Astrocyte (in vitro differentiated cells and primary cell): ENCODE measurements at regions not wholly inside any gene's neighbourhood (a gene's known extent, or its start where the extent isn't known, plus 50 kb on each side); places are given as distances from the start of the nearest gene placed in this dataset.

Experiments used
- EZH2 ChIP-seq: IDR thresholded peaks from 2 replicates; pipeline ENCODE4 v1.6.1; 2012; ENCODE audit warnings: mild to moderate bottlenecking, low read length, inconsistent platforms; ENCODE audit not compliant: insufficient read depth
- TF ChIP-seq, protein P1 (sequence below): IDR thresholded peaks from 2 replicates; pipeline ENCODE4 v1.5.1; 2011; ENCODE audit warnings: low read depth, mild to moderate bottlenecking, inconsistent platforms, low read length, moderate library complexity; ENCODE audit not compliant: insufficient read depth

DNA sequence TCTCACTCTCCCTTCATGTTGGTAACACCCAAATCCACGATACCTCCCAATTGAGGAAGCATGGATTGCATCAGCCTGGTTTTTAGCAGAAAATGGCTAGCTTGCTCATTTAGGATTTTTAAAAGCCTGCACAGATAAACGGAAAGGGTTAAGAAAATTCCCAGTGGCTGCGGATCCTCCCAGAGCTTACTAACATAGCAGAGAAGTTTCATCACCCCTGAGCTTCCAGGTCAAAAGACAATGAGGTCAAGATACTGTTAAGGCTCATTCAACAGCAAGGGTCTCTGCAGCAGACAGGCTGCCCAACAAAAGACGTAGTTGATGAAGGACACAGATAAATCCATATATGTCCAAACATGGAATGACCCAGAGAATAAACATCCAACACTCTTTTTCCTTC lies 220.2 kb downstream of the ASMT start:
- TF ChIP-seq, protein P1, sequence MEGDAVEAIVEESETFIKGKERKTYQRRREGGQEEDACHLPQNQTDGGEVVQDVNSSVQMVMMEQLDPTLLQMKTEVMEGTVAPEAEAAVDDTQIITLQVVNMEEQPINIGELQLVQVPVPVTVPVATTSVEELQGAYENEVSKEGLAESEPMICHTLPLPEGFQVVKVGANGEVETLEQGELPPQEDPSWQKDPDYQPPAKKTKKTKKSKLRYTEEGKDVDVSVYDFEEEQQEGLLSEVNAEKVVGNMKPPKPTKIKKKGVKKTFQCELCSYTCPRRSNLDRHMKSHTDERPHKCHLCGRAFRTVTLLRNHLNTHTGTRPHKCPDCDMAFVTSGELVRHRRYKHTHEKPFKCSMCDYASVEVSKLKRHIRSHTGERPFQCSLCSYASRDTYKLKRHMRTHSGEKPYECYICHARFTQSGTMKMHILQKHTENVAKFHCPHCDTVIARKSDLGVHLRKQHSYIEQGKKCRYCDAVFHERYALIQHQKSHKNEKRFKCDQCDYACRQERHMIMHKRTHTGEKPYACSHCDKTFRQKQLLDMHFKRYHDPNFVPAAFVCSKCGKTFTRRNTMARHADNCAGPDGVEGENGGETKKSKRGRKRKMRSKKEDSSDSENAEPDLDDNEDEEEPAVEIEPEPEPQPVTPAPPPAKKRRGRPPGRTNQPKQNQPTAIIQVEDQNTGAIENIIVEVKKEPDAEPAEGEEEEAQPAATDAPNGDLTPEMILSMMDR, result no peak
- no peak for TF ChIP-seq EZH2
